Panc1 (cell line): ENCODE measurements at regions not wholly inside any gene's neighbourhood (a gene's known extent, or its start where the extent isn't known, plus 50 kb on each side); places are given as distances from the start of the nearest gene placed in this dataset.

Experiments used
- CTCF ChIP-seq: fragments of 450-650 bp; IDR thresholded peaks from 2 replicates; pipeline ENCODE4 v1.5.1; 2017; ENCODE audit warnings: mild to moderate bottlenecking
- SIN3A ChIP-seq: IDR thresholded peaks from 2 replicates; pipeline ENCODE4 v1.6.1; 2012; ENCODE audit warnings: low read depth, mild to moderate bottlenecking, low read length, moderate library complexity, borderline replicate concordance; ENCODE audit not compliant: insufficient read depth
- TCF7L2 ChIP-seq: IDR thresholded peaks from 2 replicates; pipeline ENCODE4 v1.6.1; 2011; ENCODE audit warnings: mild to moderate bottlenecking, low read depth, low read length, inconsistent platforms

GRCh38 chr12:34097213-34097612, 74.9 kb downstream of the ALG10 start:
- TF ChIP-seq CTCF (no peak), SIN3A (no peak), TCF7L2 (no peak)
